ENCODE measurements at regions not wholly inside any gene's neighbourhood (a gene's known extent, or its start where the extent isn't known, plus 50 kb on each side); places are given as distances from the start of the nearest gene placed in this dataset.
"Not testable (repeated sequence)": the region's sequence is repeated elsewhere in the genome, so short reads cannot be mapped to it uniquely, and the experiment has no call there.

- FAIRE-seq = no peak
Observed at GRCh38 chr13:47707414-47707813, 293.7 kb downstream of the SUCLA2 start.

GRCh38 chr13:47705185-47705584, 295.9 kb downstream of the SUCLA2 start:
- no peak for DNase-seq (ENCODE audit: low spot score)
- FAIRE-seq = no peak

More at GRCh38 chr13:47707414-47707813, 293.7 kb downstream of the SUCLA2 start:
- no peak for DNase-seq (ENCODE audit: low spot score)

GRCh38 chr13:47696674-47697073, 304.4 kb downstream of the SUCLA2 start:
- DNase-seq (ENCODE audit: low spot score) (no peak), FAIRE-seq (no peak)

- FAIRE-seq (no peak), DNase-seq (ENCODE audit: low spot score) (no peak)
Observed at GRCh38 chr13:47687577-47687976, 313.5 kb downstream of the SUCLA2 start.

- not testable (repeated sequence) for DNase-seq (ENCODE audit: low spot score); FAIRE-seq
Observed at GRCh38 chr13:47685156-47685555, 315.9 kb downstream of the SUCLA2 start.

GRCh38 chr13:47680748-47681147, 320.3 kb downstream of the SUCLA2 start:
- FAIRE-seq (no peak), DNase-seq (ENCODE audit: low spot score) (peak; percentile 6)

- DNase-seq (ENCODE audit: low spot score) = peak; percentile 21
Observed at GRCh38 chr13:47679401-47679800, 321.7 kb downstream of the SUCLA2 start.

GRCh38 chr13:47678201-47678968, 322.7 kb downstream of the SUCLA2 start:
- DNase-seq (ENCODE audit: low spot score) (no peak), FAIRE-seq (no peak)

More at GRCh38 chr13:47679401-47679800, 321.7 kb downstream of the SUCLA2 start:
- no peak for FAIRE-seq

- DNase-seq (ENCODE audit: low spot score) (no peak), FAIRE-seq (no peak)
Observed at GRCh38 chr13:47675871-47676270, 325.2 kb downstream of the SUCLA2 start.

- DNase-seq (ENCODE audit: low spot score) (no peak), FAIRE-seq (no peak)
Observed at GRCh38 chr13:47673009-47673850, 327.8 kb downstream of the SUCLA2 start.

GRCh38 chr13:47672245-47673008, 328.6 kb downstream of the SUCLA2 start:
- FAIRE-seq (no peak), DNase-seq (ENCODE audit: low spot score) (no peak)

GRCh38 chr13:47671776-47672175, 329.3 kb downstream of the SUCLA2 start:
- FAIRE-seq (no peak), DNase-seq (ENCODE audit: low spot score) (no peak)

GRCh38 chr13:47665043-47665442, 336.0 kb downstream of the SUCLA2 start:
- FAIRE-seq = no peak
- DNase-seq (ENCODE audit: low spot score) = no peak

GRCh38 chr13:47661076-47661475, 340.0 kb downstream of the SUCLA2 start:
- DNase-seq (ENCODE audit: low spot score) (peak; percentile 24), FAIRE-seq (no peak)

- DNase-seq (ENCODE audit: low spot score) (no peak), FAIRE-seq (no peak)
Observed at GRCh38 chr13:47656651-47657050, 344.4 kb downstream of the SUCLA2 start.

GRCh38 chr13:47650209-47650608, 350.9 kb downstream of the SUCLA2 start:
- FAIRE-seq = no peak
- no peak for DNase-seq (ENCODE audit: low spot score)

GRCh38 chr13:47647001-47647400, 354.1 kb downstream of the SUCLA2 start:
- no peak for FAIRE-seq

GRCh38 chr13:47646298-47646697, 354.8 kb downstream of the SUCLA2 start:
- DNase-seq (ENCODE audit: low spot score) (no peak), FAIRE-seq (no peak)

More at GRCh38 chr13:47647001-47647400, 354.1 kb downstream of the SUCLA2 start:
- no peak for DNase-seq (ENCODE audit: low spot score)

GRCh38 chr13:47639738-47640447, 361.2 kb downstream of the SUCLA2 start:
- no peak for FAIRE-seq
- DNase-seq (ENCODE audit: low spot score) = no peak

GRCh38 chr13:47638627-47639026, 362.4 kb downstream of the SUCLA2 start:
- FAIRE-seq = no peak
- DNase-seq (ENCODE audit: low spot score) = no peak

GRCh38 chr13:47632311-47632710, 368.8 kb downstream of the SUCLA2 start:
- DNase-seq (ENCODE audit: low spot score) (no peak), FAIRE-seq (no peak)
